ENCODE measurements at regions not wholly inside any gene's neighbourhood (a gene's known extent, or its start where the extent isn't known, plus 50 kb on each side); places are given as distances from the start of the nearest gene placed in this dataset.

DNA sequence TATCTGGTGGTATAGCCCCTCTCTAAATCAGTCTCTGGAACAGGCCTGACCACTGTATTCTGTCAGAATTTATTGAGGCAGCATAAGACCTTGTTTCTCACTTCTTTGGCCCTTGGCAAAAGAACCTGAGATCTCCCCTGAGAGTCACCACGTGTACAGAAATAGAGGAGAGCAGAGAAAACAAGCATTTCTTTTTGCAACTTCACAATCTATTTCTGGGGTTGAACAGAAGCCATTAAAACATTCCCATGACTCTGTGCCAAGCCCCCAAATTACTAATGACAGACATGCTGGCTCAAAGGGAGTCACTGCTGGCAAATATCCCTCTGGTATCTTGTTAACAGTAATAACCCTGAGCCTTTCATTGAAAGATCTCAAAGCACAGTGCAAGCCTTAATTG, 395.3 kb downstream of the MAFB start:
- TF ChIP-seq, protein P1, sequence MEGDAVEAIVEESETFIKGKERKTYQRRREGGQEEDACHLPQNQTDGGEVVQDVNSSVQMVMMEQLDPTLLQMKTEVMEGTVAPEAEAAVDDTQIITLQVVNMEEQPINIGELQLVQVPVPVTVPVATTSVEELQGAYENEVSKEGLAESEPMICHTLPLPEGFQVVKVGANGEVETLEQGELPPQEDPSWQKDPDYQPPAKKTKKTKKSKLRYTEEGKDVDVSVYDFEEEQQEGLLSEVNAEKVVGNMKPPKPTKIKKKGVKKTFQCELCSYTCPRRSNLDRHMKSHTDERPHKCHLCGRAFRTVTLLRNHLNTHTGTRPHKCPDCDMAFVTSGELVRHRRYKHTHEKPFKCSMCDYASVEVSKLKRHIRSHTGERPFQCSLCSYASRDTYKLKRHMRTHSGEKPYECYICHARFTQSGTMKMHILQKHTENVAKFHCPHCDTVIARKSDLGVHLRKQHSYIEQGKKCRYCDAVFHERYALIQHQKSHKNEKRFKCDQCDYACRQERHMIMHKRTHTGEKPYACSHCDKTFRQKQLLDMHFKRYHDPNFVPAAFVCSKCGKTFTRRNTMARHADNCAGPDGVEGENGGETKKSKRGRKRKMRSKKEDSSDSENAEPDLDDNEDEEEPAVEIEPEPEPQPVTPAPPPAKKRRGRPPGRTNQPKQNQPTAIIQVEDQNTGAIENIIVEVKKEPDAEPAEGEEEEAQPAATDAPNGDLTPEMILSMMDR (IDR thresholded peaks at IDR 0.05; ENCODE audit: low read depth, low read length, poor library complexity, severe bottlenecking): no peak
- TF ChIP-seq EZH2phosphoT487 (IDR thresholded peaks at IDR 0.05; ENCODE audit: borderline replicate concordance, low read length): no peak

All from DOHH2 (cell line).